HG02588 (cell line): ENCODE measurements at regions not wholly inside any gene's neighbourhood (a gene's known extent, or its start where the extent isn't known, plus 50 kb on each side); places are given as distances from the start of the nearest gene placed in this dataset.
"Not testable (repeated sequence)": the region's sequence is repeated elsewhere in the genome, so short reads cannot be mapped to it uniquely, and the experiment has no call there.

Experiments
- ATAC-seq: cut with Tn5 transposase; IDR thresholded peaks from one replicate; pipeline ENCODE4 v1.9.1; 2021; ENCODE audit warnings: mild to moderate bottlenecking, moderate library complexity; ENCODE audit not compliant: unreplicated experiment

- no peak for ATAC-seq
Observed at GRCh38 chr7:46091071-46091470, 170.0 kb upstream of the IGFBP3 start.

GRCh38 chr7:46089281-46089680 lies 168.2 kb upstream of the IGFBP3 start:
- no peak for ATAC-seq

- not testable (repeated sequence) for ATAC-seq
Observed at GRCh38 chr7:46088486-46088885, 167.4 kb upstream of the IGFBP3 start.

GRCh38 chr7:46080595-46081159 lies 159.6 kb upstream of the IGFBP3 start:
- no peak for ATAC-seq

- ATAC-seq = no peak
Observed at GRCh38 chr7:46079421-46079820, 158.3 kb upstream of the IGFBP3 start.

GRCh38 chr7:46076527-46076926 lies 155.5 kb upstream of the IGFBP3 start:
- ATAC-seq = no peak

- ATAC-seq = no peak
Observed at GRCh38 chr7:46072722-46073121, 151.7 kb upstream of the IGFBP3 start.

GRCh38 chr7:46071601-46072000 lies 150.5 kb upstream of the IGFBP3 start:
- ATAC-seq = no peak

GRCh38 chr7:46071076-46071475 lies 150.0 kb upstream of the IGFBP3 start:
- ATAC-seq = no peak

GRCh38 chr7:46068159-46068558 lies 147.1 kb upstream of the IGFBP3 start:
- no peak for ATAC-seq

GRCh38 chr7:46059308-46060020 lies 138.4 kb upstream of the IGFBP3 start:
- ATAC-seq = no peak

- no peak for ATAC-seq
Observed at GRCh38 chr7:46058086-46058823, 137.2 kb upstream of the IGFBP3 start.

- ATAC-seq = no peak
Observed at GRCh38 chr7:46054915-46055314, 133.8 kb upstream of the IGFBP3 start.

- no peak for ATAC-seq
Observed at GRCh38 chr7:46054272-46054671, 133.2 kb upstream of the IGFBP3 start.

GRCh38 chr7:46047581-46047980 lies 126.5 kb upstream of the IGFBP3 start:
- no peak for ATAC-seq

GRCh38 chr7:46043338-46043737 lies 122.3 kb upstream of the IGFBP3 start:
- not testable (repeated sequence) for ATAC-seq

GRCh38 chr7:46039813-46040212 lies 118.7 kb upstream of the IGFBP3 start:
- not testable (repeated sequence) for ATAC-seq

GRCh38 chr7:46035166-46035565 lies 114.1 kb upstream of the IGFBP3 start:
- ATAC-seq = no peak

- no peak for ATAC-seq
Observed at GRCh38 chr7:46034056-46034768, 113.1 kb upstream of the IGFBP3 start.

- ATAC-seq = no peak
Observed at GRCh38 chr7:46033592-46033991, 112.5 kb upstream of the IGFBP3 start.

- ATAC-seq = no peak
Observed at GRCh38 chr7:46032942-46033341, 111.9 kb upstream of the IGFBP3 start.
